ENCODE measurements at regions not wholly inside any gene's neighbourhood (a gene's known extent, or its start where the extent isn't known, plus 50 kb on each side); places are given as distances from the start of the nearest gene placed in this dataset.
"Not testable (repeated sequence)": the region's sequence is repeated elsewhere in the genome, so short reads cannot be mapped to it uniquely, and the experiment has no call there.

DNA sequence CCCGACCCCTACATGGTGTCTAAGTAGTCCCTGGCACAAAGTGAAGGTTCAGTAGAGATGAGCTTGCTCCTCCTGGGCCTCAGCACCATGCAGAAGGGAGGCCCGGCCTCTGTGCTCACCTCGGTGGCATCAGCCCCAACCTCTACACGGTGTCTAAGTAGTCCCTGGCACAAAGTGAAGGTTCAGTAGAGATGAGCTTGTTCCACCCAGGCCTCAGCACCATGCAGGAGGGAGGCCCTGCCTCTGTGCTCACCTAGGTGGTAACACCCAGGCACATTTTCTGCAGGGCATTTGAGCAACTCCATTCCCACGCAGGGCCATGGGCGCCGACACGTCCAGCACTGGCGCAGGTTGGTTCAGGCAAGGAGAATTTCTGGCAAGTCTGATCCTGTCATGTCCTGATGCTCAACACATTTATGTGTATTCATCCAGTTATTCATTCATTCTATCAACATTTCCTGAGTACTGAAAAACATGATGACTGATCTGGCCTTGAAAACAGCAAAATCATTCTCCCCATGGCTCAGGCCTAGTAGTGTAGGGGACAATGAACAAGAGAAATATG, 408.2 kb upstream of the MYT1L start:
- no peak for DNase-seq (ENCODE audit: low read depth)

DNA sequence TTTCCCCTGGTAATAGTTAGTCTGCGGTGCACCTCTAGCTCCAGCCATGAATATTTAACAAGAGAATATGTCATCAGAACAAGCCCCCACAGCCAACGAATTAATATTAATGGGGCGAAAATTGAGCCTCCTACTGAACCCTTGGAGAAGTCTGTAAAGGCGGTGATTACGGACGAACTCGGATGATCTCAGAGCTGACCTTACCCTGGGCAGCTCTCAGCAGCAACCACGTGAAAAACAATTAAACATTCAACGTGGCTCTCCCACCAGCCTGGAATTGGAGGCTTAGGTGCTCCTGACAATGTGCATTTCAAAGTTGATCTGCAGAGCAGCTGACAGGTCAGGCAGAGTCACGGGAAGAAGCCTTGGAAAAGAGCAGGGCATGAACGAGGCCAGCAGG, 407.6 kb upstream of the MYT1L start:
- DNase-seq (ENCODE audit: low read depth): no peak

DNA sequence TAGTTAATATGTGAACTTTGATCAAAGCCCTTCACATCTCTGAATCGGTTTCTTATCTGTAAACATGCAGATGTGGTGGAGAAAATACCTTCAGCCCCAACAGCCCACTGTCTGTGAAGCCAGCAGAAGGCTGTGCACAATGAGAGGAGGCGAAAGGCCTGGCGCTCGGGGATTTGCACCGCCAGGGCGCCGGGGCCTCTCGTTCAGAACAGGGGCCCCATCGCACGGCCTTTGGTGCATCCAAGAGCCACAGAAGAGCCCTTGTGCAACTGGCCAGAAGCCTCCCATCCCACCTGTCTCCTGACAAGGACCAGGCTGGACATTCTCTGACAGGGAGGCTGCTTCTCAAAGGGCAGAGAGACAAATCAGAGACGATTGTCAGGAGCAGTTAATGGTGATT, 407.2 kb upstream of the MYT1L start:
- no peak for DNase-seq (ENCODE audit: low read depth)

DNA sequence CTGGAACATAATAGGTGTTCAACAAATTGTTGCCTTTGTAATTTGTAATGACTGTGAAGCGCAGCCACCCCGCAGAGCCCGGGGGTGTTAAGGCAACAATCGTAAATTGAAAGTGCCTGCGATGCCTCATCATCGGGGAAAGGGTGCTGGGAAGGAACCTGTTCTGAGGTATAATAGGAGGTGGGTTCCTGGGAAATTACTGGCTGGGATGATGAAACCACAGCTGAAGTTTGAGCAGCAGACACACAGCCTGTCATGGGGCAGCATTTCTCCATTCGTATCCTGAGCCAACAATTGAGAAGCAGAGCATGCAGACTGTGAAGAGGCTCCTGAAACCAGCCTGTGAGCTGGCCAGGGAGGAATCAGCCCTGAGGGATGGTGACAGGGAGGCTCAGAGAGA, 404.0 kb upstream of the MYT1L start:
- DNase-seq (ENCODE audit: low read depth): no peak

DNA sequence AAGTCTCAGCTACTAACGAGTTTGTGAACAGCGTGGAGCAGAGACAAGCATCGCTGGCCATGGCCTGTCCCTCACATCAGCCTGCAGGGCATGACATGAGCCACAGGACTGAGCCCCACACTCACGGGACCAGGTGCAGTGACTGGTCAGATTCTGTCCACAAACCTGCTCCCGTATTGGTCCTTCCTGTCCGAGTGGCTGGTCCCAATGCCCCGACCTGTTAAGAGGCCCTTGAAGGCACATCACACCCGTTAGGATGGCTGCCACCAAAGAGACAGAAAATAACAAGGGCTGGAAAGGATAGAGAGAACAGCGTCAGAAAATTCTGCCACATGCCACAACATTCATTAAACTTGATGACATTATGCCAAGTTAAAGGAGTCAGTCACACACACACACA, 403.2 kb upstream of the MYT1L start:
- no peak for DNase-seq (ENCODE audit: low read depth)

DNA sequence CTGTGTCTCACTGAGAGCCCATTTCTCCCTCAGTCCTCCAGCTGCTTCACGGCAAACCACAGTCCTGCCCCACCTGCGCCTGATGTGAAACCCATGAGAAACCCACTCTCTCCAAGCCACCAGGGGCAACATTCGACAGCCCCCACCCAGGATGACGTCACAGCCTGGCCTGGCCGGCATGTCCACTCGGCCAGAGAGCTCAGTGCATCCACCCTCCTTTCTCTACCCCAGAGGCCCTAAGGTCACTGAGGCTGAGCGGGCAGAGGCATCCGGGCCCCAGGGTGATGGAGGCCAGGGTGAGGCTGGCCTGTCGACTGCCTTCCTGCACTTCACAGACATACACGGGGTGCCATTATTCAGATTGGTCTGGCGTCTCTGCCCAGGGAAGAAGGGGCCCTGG, 402.7 kb upstream of the MYT1L start:
- no peak for DNase-seq (ENCODE audit: low read depth)

DNA sequence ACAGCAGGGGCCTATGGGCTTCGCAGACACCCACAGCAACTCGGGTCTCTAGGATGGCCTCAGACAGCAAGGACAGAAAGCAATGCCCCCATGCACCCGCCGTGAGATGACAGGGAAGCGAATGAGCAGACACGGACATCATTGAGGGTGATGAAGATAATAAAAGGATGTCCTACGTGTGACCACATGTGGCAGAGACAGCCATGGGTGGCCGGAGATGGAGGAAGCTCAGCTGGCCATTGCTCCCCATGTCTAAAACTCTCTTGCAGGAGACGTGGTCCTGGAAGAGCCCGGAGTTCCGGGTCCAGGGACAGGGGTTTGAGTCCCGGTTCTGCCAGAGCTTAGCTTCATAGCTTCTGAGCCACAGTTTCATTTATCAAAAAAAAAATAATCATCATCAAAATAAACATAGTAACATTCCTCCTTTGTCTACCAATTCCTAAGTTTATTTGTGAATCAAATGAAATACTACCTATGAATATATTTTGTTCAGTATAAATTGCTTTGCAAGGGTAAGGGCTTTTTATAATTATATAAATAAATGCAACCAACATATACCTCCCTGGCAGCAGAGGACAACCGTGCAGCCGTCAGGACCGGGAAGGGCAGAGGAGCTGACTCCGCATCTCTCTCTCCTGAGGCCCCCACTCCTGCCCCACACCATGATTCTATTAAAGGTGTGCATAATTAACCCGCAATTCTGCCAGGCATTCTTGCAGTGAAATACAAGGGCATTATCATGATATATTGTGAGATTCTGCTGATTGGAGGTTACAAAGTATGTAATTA, 401.4 kb upstream of the MYT1L start:
- DNase-seq (ENCODE audit: low read depth): no peak

DNA sequence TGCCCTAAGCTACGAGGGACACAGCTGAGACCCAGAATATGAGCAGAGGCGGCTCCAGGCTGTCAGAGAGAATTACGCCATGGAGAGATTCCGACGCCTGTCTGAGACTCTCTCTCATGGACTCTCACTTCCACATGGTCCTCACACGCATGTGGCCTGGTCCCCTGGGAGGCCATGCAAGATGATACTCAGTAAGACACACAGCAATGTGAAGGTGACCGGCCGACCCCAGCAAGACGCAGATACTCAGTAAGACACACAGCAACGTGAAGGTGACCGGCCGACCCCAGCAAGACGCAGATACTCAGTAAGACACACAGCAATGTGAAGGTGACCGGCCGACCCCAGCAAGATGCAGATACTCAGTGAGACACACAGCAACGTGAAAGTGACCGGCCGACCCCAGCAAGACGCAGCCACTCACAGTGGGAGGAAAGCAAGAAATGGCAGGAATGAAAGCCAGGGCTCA, 400.8 kb upstream of the MYT1L start:
- DNase-seq (ENCODE audit: low read depth): no peak

DNA sequence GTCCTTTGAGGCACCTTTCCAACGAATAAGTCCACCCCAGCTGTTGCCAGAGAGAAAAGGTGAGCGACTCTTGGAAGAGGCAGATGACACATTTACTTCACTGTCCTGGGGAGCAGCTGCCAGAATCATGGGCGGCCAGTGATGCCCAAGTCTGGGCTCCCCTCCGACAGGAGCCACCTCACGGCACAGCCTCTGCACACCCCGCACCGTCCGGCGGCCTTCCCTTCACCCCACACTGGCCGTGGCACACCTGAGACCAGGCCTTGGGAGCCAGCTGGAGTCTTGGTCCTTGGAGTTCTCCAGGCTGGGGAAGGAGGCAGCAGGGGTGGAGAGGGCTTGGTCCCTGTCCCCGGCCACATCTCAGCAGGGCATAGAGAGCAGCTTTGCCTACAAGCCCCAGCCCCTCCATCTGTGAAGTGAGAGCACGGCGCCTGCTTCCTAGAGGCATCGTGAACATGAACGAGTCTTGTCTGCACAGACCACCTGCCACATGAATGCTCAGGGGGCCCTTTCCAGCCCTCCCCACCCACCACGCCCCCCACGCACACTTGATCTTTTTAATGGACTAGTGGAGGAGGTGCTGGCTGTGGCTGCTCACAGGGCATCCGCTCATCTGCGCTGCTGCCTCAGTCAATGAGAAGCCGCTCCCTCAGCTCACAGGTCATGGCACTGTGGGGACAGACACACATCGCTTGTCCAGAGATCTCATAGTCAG, 400.2 kb upstream of the MYT1L start:
- DNase-seq (ENCODE audit: low read depth): no peak

DNA sequence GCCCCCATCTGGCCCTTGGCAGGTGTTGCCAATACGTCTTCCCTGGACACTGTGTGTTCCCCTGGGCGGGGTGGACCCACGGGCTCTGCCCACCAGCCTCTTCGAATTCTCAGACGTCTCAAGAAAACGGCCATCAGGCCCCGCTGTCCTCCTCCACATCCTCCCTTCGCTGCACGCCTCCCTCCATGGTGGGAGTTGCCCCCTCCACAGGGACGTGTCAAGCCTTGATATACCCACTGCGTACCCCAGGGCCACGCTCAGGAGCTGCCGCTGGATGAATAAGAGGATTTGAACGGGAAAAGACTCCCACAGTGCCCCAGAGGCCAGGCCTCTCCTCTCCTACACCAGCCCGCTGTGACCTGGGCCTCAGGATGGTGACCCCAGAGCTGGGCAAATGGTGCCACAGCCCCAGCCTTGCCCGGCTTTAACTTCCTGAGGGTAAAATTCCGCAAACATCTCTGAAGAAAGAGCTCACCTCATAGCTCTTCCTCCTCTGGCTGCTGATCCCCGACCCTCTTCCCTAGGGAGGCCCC, 399.3 kb upstream of the MYT1L start:
- no peak for DNase-seq (ENCODE audit: low read depth)

DNA sequence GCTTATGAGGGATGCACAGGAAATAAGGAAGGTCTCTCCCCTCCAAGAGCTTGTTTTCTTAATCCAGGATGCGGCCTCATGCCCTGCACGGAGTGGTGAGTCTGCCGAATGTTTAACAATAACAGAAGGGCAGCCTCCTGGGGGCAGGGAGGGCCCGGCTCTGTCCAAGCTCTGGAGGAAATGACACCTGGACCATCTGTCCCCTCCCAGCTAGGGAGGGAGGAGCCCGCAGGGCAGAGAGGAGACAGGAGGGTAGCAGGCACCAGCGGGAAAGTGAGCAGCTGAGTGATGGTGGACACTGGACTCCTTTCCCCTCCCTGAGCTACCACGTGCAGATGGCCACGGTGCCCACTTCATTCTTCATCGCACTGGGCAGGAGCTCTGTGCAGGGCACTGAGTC, 398.2 kb upstream of the MYT1L start:
- no peak for DNase-seq (ENCODE audit: low read depth)

DNA sequence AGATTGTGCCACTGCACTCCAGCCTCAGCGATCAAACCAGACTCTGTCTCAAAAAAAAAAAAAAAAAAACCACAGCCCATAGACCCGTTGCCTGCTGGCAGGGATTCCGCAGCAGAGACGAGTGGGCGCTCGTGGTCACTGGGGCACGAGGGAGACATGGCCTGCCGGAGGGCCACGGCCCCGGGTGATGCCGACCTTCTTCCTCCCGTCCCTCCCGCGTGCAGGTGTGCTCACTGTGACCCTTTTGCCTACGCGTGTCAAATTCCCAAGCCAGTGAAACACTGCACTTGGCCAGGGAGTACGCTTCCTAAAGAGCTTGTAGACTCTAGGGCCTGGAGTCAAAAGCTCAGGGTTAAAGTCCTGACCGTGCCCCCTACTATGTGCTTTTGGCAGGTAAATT, 397.6 kb upstream of the MYT1L start:
- DNase-seq (ENCODE audit: low read depth): no peak

DNA sequence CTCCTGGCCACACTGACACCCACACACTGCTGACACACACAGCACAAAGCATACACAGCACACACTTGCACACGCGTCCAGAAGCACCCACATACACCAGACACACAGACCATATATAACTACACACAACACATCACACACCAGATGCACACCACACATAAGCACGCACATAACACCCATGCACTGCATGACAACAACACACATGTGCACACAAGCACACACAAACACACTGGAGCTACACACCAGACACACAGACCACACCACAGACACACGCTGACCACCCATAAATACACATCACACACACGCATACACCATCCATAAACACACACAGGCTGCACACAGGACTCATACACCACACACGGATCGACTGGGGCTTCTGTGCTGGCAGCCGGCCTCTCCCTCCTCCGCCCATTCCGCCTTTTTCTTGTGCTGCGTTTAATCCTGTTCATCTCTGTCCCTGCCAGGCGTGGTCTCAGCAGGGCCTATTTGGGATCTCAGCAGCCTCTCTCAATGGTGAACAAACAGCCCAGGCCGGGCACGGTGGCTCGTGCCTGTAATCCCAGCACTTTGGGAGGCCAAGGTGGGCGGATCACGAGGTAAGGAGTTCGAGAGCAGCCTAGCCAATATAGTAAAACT, 396.9 kb upstream of the MYT1L start:
- no peak for DNase-seq (ENCODE audit: low read depth)

DNA sequence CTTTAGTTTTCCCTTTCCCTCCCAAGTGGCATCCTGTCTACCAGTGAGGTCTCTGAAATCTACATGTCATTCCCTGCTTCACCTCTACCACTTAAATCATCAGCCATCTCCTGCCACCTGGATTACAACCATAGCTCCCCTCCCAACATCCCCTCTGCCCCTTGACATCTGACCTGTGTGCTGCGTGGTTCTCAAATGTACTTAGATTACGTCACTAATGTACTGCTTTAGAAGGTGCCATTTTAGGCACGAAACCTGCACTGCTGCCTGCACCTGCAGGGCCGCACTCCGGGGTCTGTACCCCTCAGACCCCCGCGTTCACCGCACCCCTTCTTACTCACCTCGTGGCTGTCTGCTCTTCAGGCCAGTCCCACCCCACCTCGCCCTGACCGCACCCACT, 395.1 kb upstream of the MYT1L start:
- DNase-seq (ENCODE audit: low read depth): no peak

DNA sequence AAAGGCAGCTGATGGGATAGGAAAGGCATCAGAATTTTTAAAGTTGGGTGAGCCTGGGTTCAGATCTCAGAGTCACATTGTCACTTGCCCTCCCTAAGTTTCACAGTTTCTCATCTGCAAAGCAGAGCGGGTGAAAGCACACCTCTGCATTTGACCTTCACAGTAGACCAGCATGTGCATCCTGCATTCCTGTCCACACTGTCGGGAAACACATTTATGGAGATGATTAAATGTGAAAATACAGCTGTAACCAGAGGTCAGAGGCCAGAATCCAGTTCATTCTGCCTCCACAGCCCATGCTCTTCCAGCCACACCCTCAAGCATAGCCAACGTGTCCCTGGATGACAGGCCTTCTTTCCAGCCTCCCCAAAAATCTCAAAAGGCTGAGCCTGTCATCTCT, 392.0 kb upstream of the MYT1L start:
- DNase-seq (ENCODE audit: low read depth): no peak

DNA sequence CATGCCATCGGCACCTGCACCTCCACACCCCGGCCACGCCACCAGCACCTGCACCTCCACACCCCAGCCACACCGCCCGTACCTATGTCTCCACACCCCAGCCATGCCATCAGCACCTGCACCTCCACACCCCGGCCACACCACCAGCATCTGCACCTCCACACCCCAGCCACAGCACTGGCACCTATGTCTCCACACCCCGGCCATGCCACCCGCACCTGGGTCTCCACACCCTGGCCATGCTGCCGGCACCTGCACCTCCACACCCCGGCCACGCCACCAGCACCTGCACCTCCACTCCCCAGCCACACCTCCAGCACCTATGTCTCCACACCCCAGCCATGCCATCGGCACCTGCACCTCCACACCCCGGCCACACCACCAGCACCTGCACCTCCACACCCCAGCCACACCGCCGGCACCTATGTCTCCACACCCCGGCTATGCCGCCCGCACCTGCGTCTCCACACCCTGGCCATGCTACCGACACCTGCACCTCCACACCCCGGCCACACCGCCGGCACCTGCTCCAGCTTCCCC, 390.3 kb upstream of the MYT1L start:
- DNase-seq (ENCODE audit: low read depth): no peak

DNA sequence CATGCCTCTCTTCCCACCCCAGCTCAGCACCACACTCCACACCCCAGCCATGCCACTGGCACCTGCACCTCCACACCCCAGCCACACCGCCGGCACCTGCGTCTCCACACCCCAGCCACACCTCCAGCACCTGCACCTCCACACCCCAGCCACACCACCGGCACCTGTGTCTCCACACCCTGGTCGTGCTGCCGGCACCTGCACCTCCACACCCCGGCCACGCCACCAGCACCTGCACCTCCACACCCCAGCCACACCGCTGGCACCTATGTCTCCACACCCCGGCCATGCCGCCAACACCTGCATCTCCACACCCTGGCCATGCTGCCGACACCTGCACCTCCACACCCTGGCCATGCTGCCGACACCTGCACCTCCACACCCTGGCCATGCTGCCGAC, 389.7 kb upstream of the MYT1L start:
- not testable (repeated sequence) for DNase-seq (ENCODE audit: low read depth)

DNA sequence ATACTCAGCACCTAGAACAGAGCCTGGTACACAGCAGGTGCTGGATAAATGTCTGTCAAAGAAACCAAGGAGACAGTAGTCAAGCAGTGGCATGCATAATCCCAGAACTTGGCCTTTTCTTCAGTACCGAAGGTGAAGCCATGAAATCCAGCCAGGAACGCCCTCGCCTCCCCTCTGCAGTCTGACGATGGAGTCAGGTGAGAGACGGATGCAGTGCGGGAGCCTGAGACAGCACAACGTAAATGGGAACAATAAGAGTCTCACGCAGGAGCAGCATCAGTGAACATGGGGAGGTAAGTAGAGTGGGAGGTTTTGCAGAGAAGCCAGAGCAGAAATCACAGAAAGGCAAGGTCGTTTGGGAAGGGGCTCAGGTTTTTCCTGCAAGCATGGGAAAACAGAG, 389.3 kb upstream of the MYT1L start:
- DNase-seq (ENCODE audit: low read depth): no peak

DNA sequence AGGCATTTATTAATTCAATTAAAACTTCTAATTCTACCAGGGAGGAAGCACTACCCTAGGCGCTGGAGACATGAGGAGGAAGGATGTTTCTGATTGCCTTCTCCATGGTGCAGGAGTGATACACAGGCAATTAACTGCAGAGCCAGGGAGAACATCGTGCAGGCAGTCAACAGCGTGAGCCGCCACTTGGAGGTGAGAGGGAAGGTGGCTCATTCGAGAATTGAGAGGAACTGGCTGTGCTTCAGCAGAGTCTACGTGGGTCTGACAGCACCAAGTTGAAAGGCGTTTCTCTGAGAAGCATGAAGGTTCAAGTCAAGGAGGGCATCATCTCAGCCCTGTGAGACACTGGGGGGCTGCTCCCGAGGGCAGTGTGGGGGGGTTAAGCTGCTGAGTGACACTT, 388.7 kb upstream of the MYT1L start:
- DNase-seq (ENCODE audit: low read depth): no peak

DNA sequence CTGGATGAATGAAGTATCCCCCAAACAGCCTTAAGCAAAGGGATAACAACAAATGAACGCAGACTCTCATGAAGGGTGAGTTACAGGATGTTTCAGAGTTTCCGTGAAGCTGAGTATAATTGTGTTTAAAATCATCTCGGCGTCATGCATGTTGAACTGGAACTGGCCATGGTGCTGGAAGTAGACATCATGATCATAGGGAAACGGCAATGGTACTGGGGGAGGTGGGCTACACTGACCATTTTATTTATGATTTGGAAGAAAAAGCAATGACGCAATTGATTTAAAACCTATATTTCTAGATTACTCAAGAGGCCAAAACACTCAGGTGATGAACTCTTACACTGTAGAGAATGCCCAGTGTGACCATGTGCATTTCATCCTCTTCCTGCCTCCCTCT, 387.9 kb upstream of the MYT1L start:
- DNase-seq (ENCODE audit: low read depth): no peak

DNA sequence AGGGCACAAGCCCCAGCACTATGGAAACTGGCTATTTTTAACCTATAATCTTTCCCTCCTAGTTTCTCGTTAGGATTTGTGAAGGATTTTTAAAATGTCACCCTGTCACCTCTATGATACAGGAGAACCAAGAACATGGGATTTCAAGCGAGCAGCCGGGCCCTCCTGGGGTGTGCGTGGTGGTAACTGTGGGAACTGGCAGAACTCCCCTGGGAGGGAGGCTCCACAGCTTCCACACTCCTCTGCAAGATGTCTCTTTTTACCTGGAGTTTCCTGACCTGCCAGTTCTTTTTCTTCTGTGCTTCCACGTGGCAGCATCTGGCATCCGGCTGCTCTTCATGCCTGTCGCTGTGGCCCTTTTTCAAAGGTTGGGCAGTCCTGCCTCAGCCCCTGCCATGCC, 386.3 kb upstream of the MYT1L start:
- DNase-seq (ENCODE audit: low read depth): no peak

DNA sequence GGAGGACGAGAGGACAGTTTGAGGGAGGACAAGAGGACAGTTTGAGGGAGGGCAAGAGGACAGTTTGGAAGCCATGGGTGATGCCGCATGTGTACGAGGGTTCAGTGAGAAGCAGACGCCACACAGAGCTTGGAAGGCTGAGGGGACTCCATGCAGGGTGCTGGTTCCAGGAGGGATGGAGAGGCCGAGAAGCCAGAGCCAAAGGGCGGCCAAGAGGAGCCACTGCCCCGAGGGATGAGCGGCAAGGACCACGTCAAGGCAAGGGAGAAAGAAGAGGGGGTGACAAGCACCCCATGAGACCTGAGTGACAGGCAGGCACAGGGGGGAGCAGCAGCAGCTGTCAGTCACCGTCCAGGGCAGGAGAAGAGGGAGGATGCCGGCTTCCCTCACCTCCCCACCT, 385.7 kb upstream of the MYT1L start:
- no peak for DNase-seq (ENCODE audit: low read depth)

Measured in non-pigmented ciliary epithelial cell (primary cell).